HG02970 (cell line): ENCODE measurements at regions not wholly inside any gene's neighbourhood (a gene's known extent, or its start where the extent isn't known, plus 50 kb on each side); places are given as distances from the start of the nearest gene placed in this dataset.
A peak's percentile ranks its signal among the peaks of the same experiment; 100 is the strongest.
"Not testable (repeated sequence)": the region's sequence is repeated elsewhere in the genome, so short reads cannot be mapped to it uniquely, and the experiment has no call there.

Experiments
- ATAC-seq: cut with Tn5 transposase; IDR thresholded peaks from one replicate; pipeline ENCODE4 v1.9.1; 2021; ENCODE audit warnings: mild to moderate bottlenecking, moderate library complexity, moderate number of reproducible peaks; ENCODE audit not compliant: unreplicated experiment, low FRiP score

DNA sequence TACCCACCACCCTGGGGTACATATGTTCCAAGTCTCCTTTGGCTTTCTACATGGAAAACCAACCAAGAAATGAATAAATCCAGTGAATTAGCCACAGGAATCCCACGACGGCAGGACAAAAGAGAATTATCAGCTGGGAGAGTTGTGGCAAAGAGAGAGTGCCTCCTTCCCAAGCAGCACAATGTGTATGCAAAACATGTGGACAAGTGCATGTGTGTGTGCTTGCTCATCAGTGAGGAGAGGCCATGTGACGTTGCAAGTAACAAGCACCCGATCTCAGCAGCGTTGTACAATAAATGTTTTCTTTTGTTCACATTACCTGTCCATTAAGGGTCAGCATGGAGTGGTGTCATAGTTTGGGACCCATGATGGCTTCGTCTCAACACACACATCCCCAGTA lies 50.0 kb upstream of the EMX2 start:
- no peak for ATAC-seq

DNA sequence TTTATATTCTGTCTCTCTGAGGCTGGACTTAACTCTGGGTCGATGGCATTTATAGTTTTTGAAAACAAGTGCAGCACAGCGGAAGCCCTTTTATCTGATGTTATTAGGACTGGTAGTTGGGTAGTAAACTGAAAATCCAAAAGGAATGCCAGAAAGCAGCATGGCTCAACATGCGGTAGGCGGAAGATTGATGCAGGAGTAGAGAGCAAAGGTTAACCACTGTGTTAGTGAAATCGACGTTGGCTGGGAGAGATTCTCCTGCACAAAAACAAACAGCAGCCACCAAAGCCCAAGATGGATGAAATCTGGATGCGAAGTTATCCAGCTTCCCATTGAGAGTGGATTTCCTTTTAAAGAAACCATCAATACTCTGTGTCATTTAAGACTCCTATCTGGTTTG lies 54.5 kb upstream of the EMX2 start:
- ATAC-seq = no peak

DNA sequence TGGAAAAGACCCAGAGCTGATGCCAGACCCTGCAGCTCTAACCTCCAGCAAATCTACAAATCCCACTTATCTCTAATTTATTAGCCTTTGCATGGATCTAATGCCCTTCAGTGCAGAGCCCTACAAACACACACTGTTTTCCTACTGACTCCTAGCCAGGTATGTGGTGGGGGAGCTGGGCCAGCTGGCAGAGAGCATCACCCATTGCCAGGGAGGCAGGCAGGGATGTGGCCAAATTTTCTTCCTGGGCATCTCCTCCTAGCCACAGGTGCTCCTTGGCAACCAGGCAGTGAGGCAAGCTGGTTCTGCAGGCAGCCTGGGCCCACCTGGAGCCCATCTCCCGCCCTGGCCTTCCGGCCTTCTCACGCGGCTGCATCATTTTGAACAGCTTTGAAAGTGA lies 55.9 kb upstream of the EMX2 start:
- ATAC-seq = no peak

DNA sequence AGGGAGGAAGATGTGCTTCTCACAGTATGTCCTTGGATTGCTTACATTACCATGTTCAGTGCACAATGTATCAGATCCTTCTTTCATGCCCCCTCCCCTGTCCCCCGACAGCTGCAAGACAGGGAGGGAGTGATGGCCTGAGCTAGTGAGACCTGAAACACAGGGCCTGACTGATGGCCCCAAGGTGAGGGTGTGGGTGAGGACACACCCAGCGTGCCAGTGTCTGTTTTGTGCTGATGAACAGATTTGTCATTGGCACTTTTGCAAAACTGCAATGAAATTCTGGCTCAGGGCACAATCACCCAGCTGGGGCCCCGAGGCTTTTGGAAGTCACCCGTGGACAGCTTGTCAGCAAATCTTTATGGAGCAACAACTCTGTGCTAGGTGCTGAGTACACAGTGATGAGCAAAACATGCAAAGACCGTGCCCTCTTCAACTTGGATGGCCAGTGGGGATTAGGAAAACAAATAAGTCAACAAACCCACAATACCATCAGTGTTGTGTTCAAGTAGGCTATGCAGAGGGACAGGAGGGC lies 59.4 kb upstream of the EMX2 start:
- no peak for ATAC-seq

DNA sequence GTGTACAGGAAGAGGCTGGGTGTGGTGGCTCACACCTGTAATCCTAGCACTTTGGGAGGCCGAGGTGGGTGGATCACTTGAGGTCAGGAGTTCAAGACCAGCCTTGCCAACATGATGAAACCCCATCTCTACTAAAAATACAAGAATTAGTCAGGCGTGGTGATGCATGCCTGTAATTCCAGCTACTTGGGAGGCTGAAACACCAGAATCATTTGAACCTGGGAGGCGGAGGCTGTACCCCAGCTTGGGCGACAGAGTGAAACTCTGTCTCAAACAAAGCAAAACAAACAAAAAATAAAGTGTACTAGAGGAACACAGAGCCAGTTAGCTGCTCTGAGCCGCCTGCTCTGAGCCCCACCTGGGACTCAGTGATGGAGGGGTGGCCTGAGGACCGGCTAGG lies 61.5 kb upstream of the EMX2 start:
- not testable (repeated sequence) for ATAC-seq

DNA sequence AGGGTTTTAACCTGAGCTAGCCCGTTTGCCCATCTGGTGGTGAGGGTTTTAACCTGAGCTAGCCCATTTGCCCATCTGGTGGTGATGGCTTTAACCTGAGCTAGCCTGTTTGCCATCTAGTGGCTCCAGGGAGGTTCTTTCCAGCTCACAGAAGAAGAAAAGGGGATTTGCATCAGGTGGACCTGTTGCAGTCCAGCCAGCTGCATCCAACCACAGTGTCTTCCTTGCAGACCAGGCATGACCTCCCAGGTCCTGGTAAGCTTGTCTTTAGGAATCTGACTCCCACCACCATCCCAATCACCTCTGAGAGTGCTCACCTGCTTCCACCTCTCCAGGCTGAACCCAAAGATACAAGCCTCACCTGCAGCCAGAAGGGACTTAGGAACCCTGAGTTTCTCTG lies 62.4 kb upstream of the EMX2 start:
- ATAC-seq = no peak

DNA sequence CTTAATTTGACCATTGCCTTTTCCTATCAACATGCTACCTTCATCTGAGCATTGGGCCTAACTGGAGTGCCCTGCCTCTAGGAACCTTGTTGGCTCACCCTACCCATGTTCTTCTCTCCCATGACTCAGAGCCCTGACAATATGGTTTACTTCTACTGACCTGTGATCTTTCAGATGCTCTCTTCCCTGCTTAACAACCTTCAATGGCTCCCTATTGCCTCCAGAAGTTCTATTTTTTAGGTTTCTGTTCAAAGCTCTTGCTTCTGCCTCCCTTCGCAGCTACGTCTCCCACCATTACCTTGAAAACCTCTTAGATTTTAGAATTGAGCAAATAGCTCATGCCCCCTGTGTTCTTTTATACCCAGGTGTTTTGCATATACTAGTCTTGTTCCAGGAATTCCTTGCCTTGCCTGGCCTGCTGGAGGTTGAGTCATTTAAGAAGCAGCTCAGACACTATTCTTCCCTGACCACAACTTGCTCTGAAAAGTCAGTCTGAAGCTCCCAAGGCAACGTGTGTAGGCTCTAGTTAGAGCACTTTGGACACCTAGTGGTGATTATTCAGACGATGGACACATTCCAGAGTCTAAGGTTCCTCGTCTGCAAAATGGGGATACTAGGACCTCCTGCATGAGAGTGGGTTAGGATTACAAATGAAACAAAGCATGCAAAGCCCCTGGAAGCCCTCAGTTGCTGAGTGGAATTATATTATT lies 64.4 kb upstream of the EMX2 start:
- no peak for ATAC-seq

DNA sequence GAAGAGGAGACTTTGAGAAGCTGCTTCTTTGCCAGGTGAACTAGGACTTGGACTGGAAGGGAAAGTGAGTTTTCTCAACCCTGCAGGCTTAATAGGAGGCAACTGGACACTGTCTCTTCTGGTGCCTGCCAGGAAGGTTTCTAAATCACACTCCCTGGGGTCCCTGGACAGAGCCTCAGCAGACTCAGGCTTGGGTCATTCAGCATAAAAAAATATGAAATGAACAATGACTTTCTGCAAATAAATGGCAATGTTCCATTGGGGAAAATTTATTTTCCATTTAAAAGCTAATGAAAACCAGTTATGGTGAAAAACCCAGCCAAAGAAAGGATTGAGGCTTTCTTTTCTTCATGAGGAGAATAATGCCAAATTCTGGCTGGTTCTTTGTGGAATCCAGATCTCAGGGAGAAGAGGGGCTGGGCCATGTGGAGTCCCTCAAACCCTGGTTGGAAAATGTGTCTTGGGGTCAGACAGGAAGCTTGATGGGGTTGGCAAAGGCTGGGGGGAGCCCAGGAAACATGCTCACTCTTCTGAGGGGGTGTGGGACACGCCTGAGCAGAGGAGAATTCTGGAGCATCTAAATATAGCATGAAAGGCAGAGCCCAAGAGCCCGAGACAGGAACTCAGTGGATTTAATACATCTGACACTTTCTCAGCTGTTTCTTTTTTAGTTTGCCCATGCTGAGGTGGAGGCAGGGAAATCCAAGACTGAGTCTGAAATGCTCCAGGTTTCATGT lies 65.2 kb upstream of the EMX2 start:
- ATAC-seq = no peak

DNA sequence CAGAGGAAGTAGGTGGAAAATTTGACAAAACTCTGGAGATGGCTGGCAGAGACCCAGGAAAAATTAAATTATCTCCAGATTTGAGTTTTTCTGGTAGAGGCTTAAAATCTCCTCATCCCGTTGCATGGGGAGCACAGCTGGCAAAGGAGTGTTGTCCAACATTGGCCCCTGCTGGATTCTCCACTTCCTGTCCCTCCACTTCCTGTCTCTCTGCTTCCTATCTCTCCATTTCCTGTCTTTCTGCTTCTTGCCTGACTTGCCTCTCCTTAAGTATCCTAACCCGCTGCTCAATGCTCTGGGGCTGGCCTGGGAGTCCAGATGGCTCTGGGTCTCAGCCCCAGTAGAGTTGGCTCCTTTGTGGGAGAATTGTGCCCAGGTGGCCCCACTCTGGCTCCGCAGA lies 65.8 kb upstream of the EMX2 start:
- ATAC-seq = no peak

DNA sequence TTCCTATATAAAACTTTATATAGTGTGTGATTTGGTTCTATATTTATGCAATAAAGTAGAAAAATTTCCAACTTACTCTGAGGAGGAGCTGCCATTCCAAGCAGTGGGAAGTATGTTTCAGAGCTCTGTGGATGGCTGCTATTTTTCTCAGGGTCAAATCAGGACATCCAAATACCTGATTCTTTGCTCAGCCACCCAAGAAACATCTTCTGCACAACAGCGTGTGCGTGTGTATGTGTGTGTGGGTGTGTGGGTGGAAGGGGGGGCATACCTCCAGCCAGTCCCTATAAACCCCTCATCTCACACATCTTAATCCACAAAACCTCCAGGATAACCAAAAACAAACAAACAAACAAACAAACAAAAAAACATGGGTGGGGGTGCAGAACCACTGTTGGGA lies 66.3 kb upstream of the EMX2 start:
- ATAC-seq = no peak

DNA sequence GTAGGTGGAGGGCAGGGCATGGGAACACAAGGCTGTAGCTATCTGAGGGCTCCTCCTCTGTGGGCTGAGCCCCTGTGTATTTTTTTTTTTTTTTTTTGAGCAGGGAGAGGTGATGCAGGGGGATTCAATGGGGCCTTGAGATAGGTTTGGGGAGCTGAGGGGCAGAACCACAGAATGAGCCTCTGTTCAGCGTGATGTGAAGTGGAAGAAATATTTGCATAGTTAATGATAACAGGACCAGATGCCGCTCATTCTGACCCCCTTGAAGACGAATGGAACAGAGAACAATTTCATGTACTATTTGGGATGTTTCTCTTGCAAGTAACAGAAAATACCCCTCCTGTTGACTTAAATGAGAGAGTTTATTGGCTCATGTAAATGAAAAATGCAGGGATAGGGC lies 69.7 kb upstream of the EMX2 start:
- peak; percentile 54 for ATAC-seq

DNA sequence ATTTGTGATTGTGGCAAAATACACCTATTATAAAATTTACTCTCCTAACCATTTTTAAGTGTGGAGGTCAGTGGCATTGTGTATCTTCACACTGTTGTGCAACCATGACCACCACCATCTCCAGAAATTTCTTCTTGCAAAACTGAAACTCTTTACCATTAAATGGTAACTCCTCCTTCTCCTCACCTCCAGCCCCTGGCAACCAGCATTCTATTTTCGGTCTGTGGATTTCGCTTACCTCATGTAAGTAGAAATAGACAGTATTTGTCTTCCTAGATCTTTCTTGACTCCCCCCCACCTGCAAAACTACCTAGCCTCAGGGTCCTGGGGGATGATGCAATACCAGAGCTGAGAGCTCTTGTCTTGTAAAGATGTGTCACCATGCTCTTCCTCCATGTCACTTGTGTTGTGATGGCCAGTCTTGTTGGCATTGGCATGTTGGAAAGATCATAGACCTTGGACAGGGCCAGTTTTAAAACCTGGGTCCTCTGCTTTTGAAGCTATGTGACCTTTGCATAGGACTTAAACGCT lies 71.1 kb upstream of the EMX2 start:
- ATAC-seq = no peak

DNA sequence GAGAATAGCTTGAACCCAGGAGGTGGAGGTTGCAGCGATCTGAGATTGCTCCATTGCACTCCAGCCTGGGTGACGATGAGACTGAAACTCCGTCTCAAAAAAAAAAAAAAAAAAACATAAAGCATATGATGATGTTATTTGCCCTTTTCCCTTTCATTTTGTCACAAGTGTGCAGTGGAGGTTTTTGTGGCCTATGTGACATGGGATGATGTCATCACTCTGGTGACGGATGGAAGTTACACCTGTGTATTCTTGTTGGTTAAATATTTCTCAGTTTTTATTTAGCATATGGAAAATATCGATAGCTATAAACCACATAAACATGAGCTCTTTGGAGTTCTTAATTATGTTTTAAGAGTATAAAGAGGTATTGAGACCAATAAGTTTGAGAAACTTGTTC lies 71.8 kb upstream of the EMX2 start:
- no peak for ATAC-seq

DNA sequence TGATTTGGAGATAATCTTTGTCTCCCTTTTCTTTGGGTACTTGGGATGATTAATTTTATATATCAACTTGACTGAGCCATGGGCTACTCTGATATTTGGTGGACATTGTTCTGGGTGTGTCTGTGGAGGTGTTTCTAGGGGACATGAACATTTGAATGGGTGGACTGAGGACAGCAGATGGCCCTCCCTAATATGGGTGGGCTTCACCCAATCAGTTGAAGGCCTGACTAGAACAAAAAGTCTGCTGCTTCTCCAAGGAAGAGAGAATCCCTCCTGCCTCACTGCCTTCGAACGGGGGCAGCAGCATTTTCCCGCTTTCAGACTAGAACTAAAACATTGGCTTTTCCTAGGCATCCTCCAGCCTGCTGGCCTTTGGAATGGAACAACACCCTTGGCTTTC lies 73.9 kb upstream of the EMX2 start:
- no peak for ATAC-seq

DNA sequence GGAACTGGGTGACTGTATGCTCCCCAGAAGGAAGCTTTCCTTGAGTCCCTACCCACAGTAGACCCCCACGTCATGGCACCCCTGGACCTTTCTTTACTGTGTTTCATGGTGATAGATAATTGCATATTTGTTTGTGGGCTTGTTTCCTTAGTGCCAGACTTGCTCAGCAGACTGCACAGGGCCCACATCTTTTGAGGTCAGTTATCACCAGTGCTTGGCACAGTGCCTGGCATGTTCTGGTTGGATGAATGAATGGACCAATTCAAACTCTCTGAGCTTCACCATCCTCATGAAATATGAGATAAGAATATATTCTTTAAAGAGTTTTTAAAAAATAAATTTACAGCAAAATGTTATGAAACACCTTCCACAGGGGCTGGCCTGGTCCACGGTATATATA lies 78.4 kb upstream of the EMX2 start:
- ATAC-seq = no peak

DNA sequence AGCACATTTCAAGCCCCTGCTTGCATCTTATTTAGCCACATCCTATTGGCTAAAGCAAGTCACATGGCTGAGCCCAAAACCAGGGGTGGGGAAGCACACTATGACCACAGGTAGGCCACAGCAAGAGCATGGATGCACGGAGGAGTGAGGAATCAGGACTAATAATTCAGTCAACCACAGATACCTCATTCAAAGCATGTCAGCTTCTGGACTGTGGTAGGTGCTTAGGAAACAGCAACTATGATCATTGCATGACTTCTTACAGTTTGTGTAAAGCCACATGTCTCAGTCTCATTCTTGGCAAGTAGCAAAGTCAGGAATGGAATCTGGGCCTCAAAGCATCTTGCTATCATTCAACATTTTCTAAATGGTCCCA lies 79.0 kb upstream of the EMX2 start:
- no peak for ATAC-seq

DNA sequence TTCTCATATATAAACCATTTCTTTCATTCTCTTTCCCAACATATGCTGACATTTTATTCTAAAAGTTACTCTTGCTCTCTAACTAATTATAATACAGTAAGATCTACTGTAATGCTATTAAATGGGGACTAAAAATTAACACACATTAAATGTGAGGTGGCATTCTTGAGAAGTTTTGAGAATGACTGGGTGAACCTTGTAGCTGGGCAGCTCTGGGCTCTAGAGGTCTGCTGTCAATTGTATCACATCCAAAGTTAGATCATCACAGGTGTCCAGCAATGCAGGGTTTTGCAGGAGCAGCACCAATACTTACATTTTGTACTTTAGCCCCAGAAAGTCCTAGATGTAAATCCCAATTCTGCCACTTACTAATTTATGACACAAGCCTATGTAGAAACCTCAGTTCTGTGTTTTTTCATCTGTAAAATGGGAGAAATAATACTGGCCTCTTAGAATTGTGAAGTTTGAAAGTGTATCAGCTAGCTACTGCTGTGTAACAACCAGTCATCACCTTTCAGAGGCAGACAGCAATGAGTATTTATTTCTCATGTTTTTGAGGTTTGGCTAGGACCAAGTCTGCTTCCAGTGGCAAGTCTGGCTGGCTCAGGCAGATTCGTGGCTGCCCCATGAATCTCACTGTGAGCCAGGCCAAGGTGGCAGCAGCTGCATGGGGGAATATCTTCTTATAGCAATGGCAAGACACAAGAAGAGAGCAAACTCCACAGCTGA lies 79.6 kb upstream of the EMX2 start:
- no peak for ATAC-seq

DNA sequence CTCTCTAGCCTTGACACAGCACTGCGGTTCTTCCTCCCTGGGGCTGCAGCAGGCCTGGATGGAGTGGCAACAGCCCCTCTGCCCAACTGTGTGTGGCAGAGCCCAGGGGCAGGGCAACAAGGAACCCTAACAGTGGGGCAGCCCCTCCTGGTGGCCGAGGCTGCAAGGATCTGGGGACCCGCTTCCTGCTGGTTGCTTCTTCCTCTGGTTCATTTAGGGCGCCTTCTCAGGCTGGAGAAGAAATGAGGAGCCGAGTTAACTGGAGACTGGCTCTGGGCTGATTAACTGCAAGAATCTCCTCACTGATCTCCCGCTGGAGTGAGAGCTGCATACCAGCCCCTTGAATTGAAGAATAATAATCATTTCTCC lies 80.1 kb upstream of the EMX2 start:
- no peak for ATAC-seq

DNA sequence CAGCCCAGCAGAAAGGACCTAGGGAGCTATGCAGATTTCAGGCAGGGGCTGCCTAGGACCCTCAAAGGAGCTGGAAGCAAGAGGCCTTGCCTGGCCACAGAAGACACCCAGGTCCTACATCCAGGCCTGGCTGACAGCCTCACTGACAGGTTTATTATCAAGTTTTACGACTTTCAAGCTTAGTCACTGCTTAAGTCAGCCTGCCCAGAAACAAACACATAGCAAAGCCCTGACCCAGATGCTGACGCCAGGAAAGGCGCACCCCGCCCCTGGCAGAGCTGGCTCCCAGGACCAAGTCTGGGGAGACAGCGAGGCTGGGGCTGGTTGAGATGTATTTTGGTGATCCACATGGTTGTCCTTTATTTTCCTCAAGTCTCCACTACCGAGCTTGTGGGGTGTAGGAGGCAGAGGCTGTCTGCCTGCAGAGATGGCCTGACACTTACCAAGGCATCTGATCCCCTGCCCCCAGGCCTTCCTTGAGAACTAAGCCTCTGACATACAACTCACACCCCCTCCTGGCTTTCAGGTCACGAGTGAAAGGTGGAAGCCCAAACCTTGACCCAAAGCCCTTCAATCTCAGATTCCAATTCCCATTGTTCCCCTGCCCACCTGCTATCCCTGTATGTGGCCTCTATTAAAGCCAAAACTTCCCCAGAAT lies 80.7 kb upstream of the EMX2 start:
- ATAC-seq = no peak

DNA sequence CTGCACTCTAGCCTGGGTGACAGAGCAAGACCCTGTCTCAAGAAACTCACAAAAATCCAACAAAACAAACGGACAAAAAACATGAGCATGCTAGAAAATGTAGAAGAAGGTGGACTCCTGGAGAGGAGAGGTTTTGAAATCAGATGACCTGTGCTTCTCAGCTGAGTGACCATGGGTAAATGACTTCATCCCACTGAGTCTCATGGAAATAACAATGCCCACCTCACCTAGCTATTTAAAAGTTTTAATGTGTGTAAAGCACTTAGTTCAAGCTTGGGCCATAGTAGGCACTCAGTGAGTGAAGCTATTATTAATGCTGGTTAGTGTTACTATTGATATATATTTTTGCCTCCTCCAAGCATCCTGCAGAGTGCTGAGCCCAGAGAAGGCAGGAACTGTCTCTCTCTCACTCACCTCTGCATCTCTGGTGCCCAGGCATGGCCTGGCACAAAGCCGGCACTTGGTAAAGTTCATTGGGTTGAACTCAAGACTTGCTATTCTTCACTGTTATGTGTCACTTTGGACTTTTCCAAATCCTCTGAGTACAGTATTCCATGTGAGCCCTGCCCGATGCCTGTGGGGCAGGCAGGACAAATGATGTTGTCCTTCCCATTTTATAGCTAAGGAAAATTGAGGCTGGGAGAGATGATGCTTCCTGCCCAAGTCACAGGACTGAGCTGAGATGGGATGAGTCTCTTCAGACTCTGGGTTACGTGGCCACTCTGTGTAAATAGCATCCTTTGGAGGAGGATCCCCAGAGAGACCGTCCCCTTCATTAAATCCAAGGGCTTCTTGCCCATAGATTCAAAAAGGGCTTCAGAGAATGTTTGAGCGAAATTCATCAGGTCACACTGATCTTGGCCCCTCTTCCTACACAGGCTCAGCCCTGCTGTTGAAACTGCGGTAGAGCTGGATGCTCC lies 81.4 kb upstream of the EMX2 start:
- no peak for ATAC-seq
